ENCODE measurements at regions not wholly inside any gene's neighbourhood (a gene's known extent, or its start where the extent isn't known, plus 50 kb on each side); places are given as distances from the start of the nearest gene placed in this dataset.

- H3K4me2 ChIP-seq, result no peak overlapping the region
- no peak overlapping the region for H3K4me3 ChIP-seq (IDR thresholded peaks at IDR 0.05; ENCODE audit: insufficient read depth, low read depth, low read length)
- H3K79me2 ChIP-seq (ENCODE audit: insufficient read depth, low read depth), result no peaks in the 10 kb centered on the region
- no peaks in the 10 kb centered on the region for H3K27me3 ChIP-seq (ENCODE audit: insufficient read depth, low read depth)
- H3K27ac ChIP-seq, result no peak overlapping the region
- no peak overlapping the region for H2AFZ ChIP-seq (ENCODE audit: low read depth)
- TF ChIP-seq CTCF (conservative IDR thresholded peaks at IDR 0.05; ENCODE audit: low read depth, low read length), result no peak
- no peaks in the 10 kb centered on the region for H3K36me3 ChIP-seq (ENCODE audit: insufficient read depth)
- no peaks in the 10 kb centered on the region for H4K20me1 ChIP-seq (ENCODE audit: insufficient read depth)
- no peaks in the 10 kb centered on the region for H3K4me1 ChIP-seq (ENCODE audit: low read depth, poor library complexity, severe bottlenecking)
- H3K9ac ChIP-seq, result no peak overlapping the region
Measured at GRCh38 chr2:38217401-38218188, 141.6 kb upstream of the CYP1B1 start.

- Histone ChIP-seq H3K27ac (no peak overlapping the region), H3K36me3 (ENCODE audit: insufficient read depth) (no peaks in the 10 kb centered on the region), H3K9ac (no peak overlapping the region), H4K20me1 (ENCODE audit: insufficient read depth) (no peaks in the 10 kb centered on the region), H3K4me1 (ENCODE audit: low read depth, poor library complexity, severe bottlenecking) (no peaks in the 10 kb centered on the region), H3K79me2 (ENCODE audit: insufficient read depth, low read depth) (no peaks in the 10 kb centered on the region), H3K27me3 (ENCODE audit: insufficient read depth, low read depth) (no peaks in the 10 kb centered on the region), H2AFZ (ENCODE audit: low read depth) (no peak overlapping the region), H3K4me3 (IDR thresholded peaks at IDR 0.05; ENCODE audit: insufficient read depth, low read depth, low read length) (no peak overlapping the region), H3K4me2 (no peak overlapping the region)
- no peak for TF ChIP-seq CTCF (conservative IDR thresholded peaks at IDR 0.05; ENCODE audit: low read depth, low read length)
Measured at GRCh38 chr2:38216886-38217285, 140.9 kb upstream of the CYP1B1 start.

- no peak for TF ChIP-seq CTCF (conservative IDR thresholded peaks at IDR 0.05; ENCODE audit: low read depth, low read length)
- Histone ChIP-seq H3K9ac (no peak overlapping the region), H3K27ac (no peak overlapping the region), H3K79me2 (ENCODE audit: insufficient read depth, low read depth) (no peaks in the 10 kb centered on the region), H3K4me1 (ENCODE audit: low read depth, poor library complexity, severe bottlenecking) (no peaks in the 10 kb centered on the region), H3K27me3 (ENCODE audit: insufficient read depth, low read depth) (no peaks in the 10 kb centered on the region), H3K4me3 (IDR thresholded peaks at IDR 0.05; ENCODE audit: insufficient read depth, low read depth, low read length) (no peak overlapping the region), H3K4me2 (no peak overlapping the region), H4K20me1 (ENCODE audit: insufficient read depth) (no peaks in the 10 kb centered on the region), H2AFZ (ENCODE audit: low read depth) (no peak overlapping the region), H3K36me3 (ENCODE audit: insufficient read depth) (no peaks in the 10 kb centered on the region)
Measured at GRCh38 chr2:38215993-38216392, 140.0 kb upstream of the CYP1B1 start.

- H3K27ac ChIP-seq, result no peak overlapping the region
- H3K4me3 ChIP-seq (IDR thresholded peaks at IDR 0.05; ENCODE audit: insufficient read depth, low read depth, low read length), result no peak overlapping the region
- no peak overlapping the region for H3K9ac ChIP-seq
- H3K4me1 ChIP-seq (ENCODE audit: low read depth, poor library complexity, severe bottlenecking), result no peaks in the 10 kb centered on the region
- no peak for TF ChIP-seq CTCF (conservative IDR thresholded peaks at IDR 0.05; ENCODE audit: low read depth, low read length)
- H2AFZ ChIP-seq (ENCODE audit: low read depth), result no peak overlapping the region
- H4K20me1 ChIP-seq (ENCODE audit: insufficient read depth), result no peaks in the 10 kb centered on the region
- H3K4me2 ChIP-seq, result no peak overlapping the region
- no peaks in the 10 kb centered on the region for H3K79me2 ChIP-seq (ENCODE audit: insufficient read depth, low read depth)
- H3K36me3 ChIP-seq (ENCODE audit: insufficient read depth), result no peaks in the 10 kb centered on the region
- no peaks in the 10 kb centered on the region for H3K27me3 ChIP-seq (ENCODE audit: insufficient read depth, low read depth)
Measured at GRCh38 chr2:38215522-38215921, 139.6 kb upstream of the CYP1B1 start.
